Caco-2 (cell line): ENCODE measurements at regions not wholly inside any gene's neighbourhood (a gene's known extent, or its start where the extent isn't known, plus 50 kb on each side); places are given as distances from the start of the nearest gene placed in this dataset.
A peak's percentile ranks its signal among the peaks of the same experiment; 100 is the strongest.

Experiments used
- BruUV-seq: library from RNA; stranded (reverse); fragments of 400-500 nt; replicated peaks from 2 replicates; lab custom pipeline; 2021; lab: Mats Ljungman, UMichigan
- CTCF ChIA-PET: fragments of 300-600 bp; sonication (Branson Sonifier 250); formaldehyde crosslinking; loops from one replicate; lab custom pipeline; 2022; ENCODE audit warnings: antibody characterized with exemption; lab: Charles Lee
- POLR2A ChIA-PET: fragments of 300-600 bp; sonication (Branson Sonifier 250); formaldehyde crosslinking; loops from one replicate; lab custom pipeline; 2022; ENCODE audit warnings: antibody characterized with exemption; lab: Charles Lee
- DNase-seq, 2 experiments: peaks; one replicate each; pipeline versions ENCODE4 v3.0.0 to v3.0.0-alpha.2; 2020 to 2022
- H3K27me3 ChIP-seq: replicated peaks from 2 replicates; pipeline ENCODE4 v1.6.0; 2011; ENCODE audit warnings: low read length; ENCODE audit not compliant: control insufficient read depth, insufficient read depth
- H3K36me3 ChIP-seq: 2 replicates; pipeline ENCODE4 v1.5.1; 2011; ENCODE audit warnings: low read length; ENCODE audit not compliant: control insufficient read depth, insufficient read depth
- H3K4me1 ChIP-seq: fragments of 250-450 bp; sonication (Bioruptor Pico); 2 replicates; pipeline ENCODE4 v1.5.1; 2020; ENCODE audit warnings: mild to moderate bottlenecking
- H3K4me3 ChIP-seq: 2 replicates; pipeline ENCODE4 v1.5.1; 2011; ENCODE audit warnings: low read depth, mild to moderate bottlenecking, control low read depth, low read length
- H3K9me3 ChIP-seq: fragments of 250-450 bp; sonication (Bioruptor Pico); 2 replicates; pipeline ENCODE4 v1.5.1; 2020; ENCODE audit warnings: mild to moderate bottlenecking, moderate library complexity
- H3K27ac Mint-ChIP-seq: one replicate; pipeline ENCODE4 v1.8.0; 2022; ENCODE audit warnings: mixed read lengths; ENCODE audit not compliant: unreplicated experiment
- H3K27me3 Mint-ChIP-seq: one replicate; pipeline ENCODE4 v1.8.0; 2022; ENCODE audit warnings: mixed read lengths; ENCODE audit not compliant: insufficient read depth, unreplicated experiment
- H3K36me3 Mint-ChIP-seq: one replicate; pipeline ENCODE4 v1.8.0; 2022; ENCODE audit warnings: mild to moderate bottlenecking, mixed read lengths; ENCODE audit not compliant: insufficient read depth, unreplicated experiment
- H3K4me1 Mint-ChIP-seq: one replicate; pipeline ENCODE4 v1.8.0; 2022; ENCODE audit warnings: low read depth, mixed read lengths; ENCODE audit not compliant: unreplicated experiment
- H3K4me3 Mint-ChIP-seq: one replicate; pipeline ENCODE4 v1.8.0; 2022; ENCODE audit warnings: mild to moderate bottlenecking, moderate library complexity, mixed read lengths; ENCODE audit not compliant: unreplicated experiment
- H3K9me3 Mint-ChIP-seq: one replicate; pipeline ENCODE4 v1.8.0; 2022; ENCODE audit warnings: mixed read lengths; ENCODE audit not compliant: unreplicated experiment
- intact Hi-C: fragments of 100-400 bp; cut with micrococcal nuclease; formaldehyde crosslinking; loops from one replicate; pipeline ENCODE4 v1.10.0; 2022; ENCODE audit not compliant: unreplicated experiment
- TF ChIP-seq, protein P1 (sequence below), 2 experiments: fragments of 200-600 bp in 1 of 2; IDR thresholded peaks; 1 replicate in 1 of 2; 2 replicates in 1 of 2; pipeline versions ENCODE4 v1.5.1 to v1.8.0; 2011 to 2022; ENCODE audit warnings: antibody characterized with exemption in 1 of 2, control low read depth in 1 of 2, inconsistent platforms in 1 of 2, low read depth in 1 of 2, low read length in 1 of 2, mild to moderate bottlenecking in 1 of 2, moderate library complexity in 1 of 2; ENCODE audit not compliant: insufficient read depth in 1 of 2, severe bottlenecking in 1 of 2, unreplicated experiment in 1 of 2

DNA sequence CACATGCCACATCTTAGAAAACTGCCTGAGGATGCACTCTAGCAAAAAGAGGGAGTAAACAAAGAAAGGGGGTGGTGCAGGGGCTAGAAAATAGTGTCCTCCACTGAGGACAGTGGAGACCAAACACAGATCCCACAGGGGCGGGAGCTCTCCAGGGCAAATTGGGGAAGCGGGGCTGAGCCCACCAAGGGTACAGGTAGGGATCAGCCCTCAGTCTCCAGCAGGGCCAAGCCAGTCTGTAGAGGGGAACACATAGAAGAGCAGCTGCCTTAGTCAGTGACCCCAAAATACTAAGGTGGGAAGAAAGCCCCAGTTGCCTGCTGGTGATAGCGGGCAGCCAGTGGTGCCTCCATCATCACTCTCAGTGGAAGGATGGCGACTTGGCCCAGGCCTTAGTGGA lies 134.0 kb downstream of the ATPSCKMT start:
- no peak for DNase-seq
- H3K9me3 ChIP-seq: no peaks in the 10 kb centered on the region
- H3K27me3 ChIP-seq: no peaks in the 10 kb centered on the region
- TF ChIP-seq, protein P1, sequence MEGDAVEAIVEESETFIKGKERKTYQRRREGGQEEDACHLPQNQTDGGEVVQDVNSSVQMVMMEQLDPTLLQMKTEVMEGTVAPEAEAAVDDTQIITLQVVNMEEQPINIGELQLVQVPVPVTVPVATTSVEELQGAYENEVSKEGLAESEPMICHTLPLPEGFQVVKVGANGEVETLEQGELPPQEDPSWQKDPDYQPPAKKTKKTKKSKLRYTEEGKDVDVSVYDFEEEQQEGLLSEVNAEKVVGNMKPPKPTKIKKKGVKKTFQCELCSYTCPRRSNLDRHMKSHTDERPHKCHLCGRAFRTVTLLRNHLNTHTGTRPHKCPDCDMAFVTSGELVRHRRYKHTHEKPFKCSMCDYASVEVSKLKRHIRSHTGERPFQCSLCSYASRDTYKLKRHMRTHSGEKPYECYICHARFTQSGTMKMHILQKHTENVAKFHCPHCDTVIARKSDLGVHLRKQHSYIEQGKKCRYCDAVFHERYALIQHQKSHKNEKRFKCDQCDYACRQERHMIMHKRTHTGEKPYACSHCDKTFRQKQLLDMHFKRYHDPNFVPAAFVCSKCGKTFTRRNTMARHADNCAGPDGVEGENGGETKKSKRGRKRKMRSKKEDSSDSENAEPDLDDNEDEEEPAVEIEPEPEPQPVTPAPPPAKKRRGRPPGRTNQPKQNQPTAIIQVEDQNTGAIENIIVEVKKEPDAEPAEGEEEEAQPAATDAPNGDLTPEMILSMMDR (IDR thresholded peaks at IDR 0.05; ENCODE audit: insufficient read depth in 1 of 2, low read depth in 1 of 2, low read length in 1 of 2, severe bottlenecking in 1 of 2, unreplicated experiment in 1 of 2): no peak
- Mint-ChIP-seq H3K27ac (no peak overlapping the region), H3K27me3 (no peaks in the 10 kb centered on the region), H3K36me3 (no peaks in the 10 kb centered on the region), H3K9me3 (peaks cover 10% of the 10 kb centered on the region), H3K4me3 (no peak overlapping the region), H3K4me1 (no peaks in the 10 kb centered on the region)
- no peaks in the 10 kb centered on the region for H3K4me1 ChIP-seq
- H3K36me3 ChIP-seq: no peaks in the 10 kb centered on the region
- POLR2A ChIA-PET: no interaction called here
- BruUV-seq: no TSS peak
- CTCF ChIA-PET: no interaction called here
- intact Hi-C loops: no loop called here
- no peak overlapping the region for H3K4me3 ChIP-seq

DNA sequence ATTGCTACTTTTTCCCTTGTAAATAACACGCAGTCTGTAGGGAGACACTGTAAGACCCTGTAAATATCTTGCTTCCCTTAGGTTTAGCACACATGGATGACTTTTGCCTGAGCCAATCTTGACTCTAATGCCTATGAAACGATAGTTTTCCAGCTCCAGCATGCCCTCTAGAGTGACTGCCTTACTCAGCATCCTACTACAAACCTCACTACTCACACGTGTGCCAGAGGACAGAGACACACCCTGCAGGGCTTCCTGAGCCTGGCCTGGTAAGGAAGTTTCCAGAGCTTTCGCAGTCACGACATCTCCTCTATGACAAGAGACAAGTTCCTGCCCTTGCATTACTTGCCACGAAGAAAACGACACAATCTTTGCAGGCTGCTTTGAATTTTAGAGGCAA lies 138.1 kb downstream of the ATPSCKMT start:
- H3K9me3 Mint-ChIP-seq: no peaks in the 10 kb centered on the region
- no TSS peak for BruUV-seq
- Histone ChIP-seq H3K4me1 (no peaks in the 10 kb centered on the region), H3K9me3 (no peaks in the 10 kb centered on the region), H3K27me3 (no peaks in the 10 kb centered on the region; the same call in 1 of the 2 replicates), H3K4me3 (no peak overlapping the region), H3K36me3 (no peaks in the 10 kb centered on the region)
- CTCF ChIA-PET: no interaction called here
- no peak overlapping the region for H3K4me3 Mint-ChIP-seq
- H3K27me3 Mint-ChIP-seq: no peaks in the 10 kb centered on the region
- H3K4me1 Mint-ChIP-seq: no peaks in the 10 kb centered on the region
- intact Hi-C loops: loop anchor here (2.0 kb wide), 1 partner anchor 55 kb away; no protein-coding TSS in a partner anchor
- DNase-seq: peak in 1 of 2 experiments; percentile 24
- H3K36me3 Mint-ChIP-seq: no peaks in the 10 kb centered on the region
- H3K27ac Mint-ChIP-seq: no peak overlapping the region
- TF ChIP-seq, protein P1 (IDR thresholded peaks at IDR 0.05; ENCODE audit: insufficient read depth in 1 of 2, low read depth in 1 of 2, low read length in 1 of 2, severe bottlenecking in 1 of 2, unreplicated experiment in 1 of 2): peak; percentile 16 to 43
- POLR2A ChIA-PET: no interaction called here

DNA sequence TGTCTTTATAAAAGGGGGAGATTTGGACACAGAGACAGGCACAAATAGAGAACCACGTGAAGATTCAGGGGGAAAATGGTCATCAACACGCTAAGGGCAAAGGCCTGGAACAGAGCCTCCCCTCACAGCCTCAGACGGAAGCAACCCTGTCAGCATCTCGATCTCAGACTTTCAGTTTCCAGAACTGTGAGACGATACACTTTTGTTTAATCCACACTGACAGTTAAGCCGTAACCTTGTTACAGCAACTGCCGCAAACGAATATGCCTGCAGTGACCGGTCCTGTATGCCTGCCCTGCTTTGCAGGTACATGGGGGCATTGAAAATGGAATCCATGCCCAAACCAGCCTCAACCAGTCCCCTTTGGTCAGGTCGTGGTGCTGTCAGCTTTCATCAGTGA lies 139.5 kb downstream of the ATPSCKMT start:
- intact Hi-C loops: loop anchor here (2.0 kb wide), 1 partner anchor 53 kb away; no protein-coding TSS in a partner anchor
- CTCF ChIA-PET: no interaction called here

More for the DNA sequence above, 139.5 kb downstream of the ATPSCKMT start:
- H3K4me3 Mint-ChIP-seq: no peak overlapping the region
- H3K36me3 Mint-ChIP-seq: no peaks in the 10 kb centered on the region
- no peak overlapping the region for H3K4me3 ChIP-seq
- no peaks in the 10 kb centered on the region for H3K27me3 Mint-ChIP-seq
- H3K9me3 ChIP-seq: no peaks in the 10 kb centered on the region
- POLR2A ChIA-PET: no interaction called here
- H3K27ac Mint-ChIP-seq: no peak overlapping the region
- no peaks in the 10 kb centered on the region for H3K4me1 ChIP-seq
- no peak for DNase-seq
- H3K36me3 ChIP-seq: no peaks in the 10 kb centered on the region
- BruUV-seq: no TSS peak
- no peaks in the 10 kb centered on the region; the same call in 1 of the 2 replicates for H3K27me3 ChIP-seq
- H3K4me1 Mint-ChIP-seq: no peaks in the 10 kb centered on the region
- H3K9me3 Mint-ChIP-seq: no peaks in the 10 kb centered on the region
- TF ChIP-seq, protein P1 (IDR thresholded peaks at IDR 0.05; ENCODE audit: insufficient read depth in 1 of 2, low read depth in 1 of 2, low read length in 1 of 2, severe bottlenecking in 1 of 2, unreplicated experiment in 1 of 2): no peak
